Left kidney (tissue), 1 donor: ENCODE measurements at regions not wholly inside any gene's neighbourhood (a gene's known extent, or its start where the extent isn't known, plus 50 kb on each side); places are given as distances from the start of the nearest gene placed in this dataset.
A peak's percentile ranks its signal among the peaks of the same experiment; 100 is the strongest.
"Not testable (repeated sequence)": the region's sequence is repeated elsewhere in the genome, so short reads cannot be mapped to it uniquely, and the experiment has no call there.

ENCODE experiments used
- DNase-seq: peaks from one replicate; pipeline ENCODE4 v3.0.0-alpha.2; 2013

DNA sequence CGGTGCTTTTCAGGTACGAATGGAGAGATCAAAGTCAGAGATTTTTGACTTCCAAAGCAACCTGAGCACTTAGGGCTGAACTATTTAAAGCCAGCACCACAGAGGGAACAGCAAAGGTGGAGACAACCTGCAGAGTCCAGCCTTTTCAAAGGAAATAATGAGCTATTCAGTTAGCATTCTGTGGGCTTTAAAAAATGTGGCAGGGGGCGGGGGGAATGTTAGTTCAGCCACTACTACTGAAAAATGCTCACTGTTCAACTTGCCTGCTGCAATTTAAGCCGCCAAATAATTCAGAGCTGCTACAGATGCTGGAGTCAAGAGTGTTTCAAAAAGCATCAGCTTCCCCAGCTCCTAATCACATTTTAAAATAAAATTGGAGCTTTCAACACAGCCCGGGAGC is 473.3 kb upstream of the PLXNA2 start:
- DNase-seq: peak; percentile 2

DNA sequence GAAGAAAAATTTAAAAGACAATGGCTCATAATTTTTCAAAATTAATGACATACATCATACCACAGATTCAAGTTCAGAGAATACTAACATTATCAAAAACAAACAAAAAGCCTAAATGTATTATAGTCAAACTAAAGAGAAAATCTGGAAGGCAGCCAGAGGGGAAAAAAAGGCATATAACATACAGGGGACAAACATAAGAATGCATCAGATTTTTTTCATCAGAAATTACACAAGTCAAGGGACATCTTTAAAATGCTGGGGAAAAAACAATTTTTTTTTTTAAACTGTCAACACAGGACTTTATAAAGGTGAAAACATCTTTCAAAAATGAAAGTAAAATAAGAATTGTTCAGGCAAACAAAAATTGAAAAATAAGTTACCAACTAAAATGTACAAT is 478.4 kb upstream of the PLXNA2 start:
- DNase-seq: no peak

- no peak for DNase-seq
Observed at GRCh38 chr1:208724079-208724478, 479.9 kb upstream of the PLXNA2 start.

- DNase-seq: no peak
Observed at GRCh38 chr1:208728815-208729214, 484.6 kb upstream of the PLXNA2 start.

GRCh38 chr1:208731981-208732821 is 488.0 kb upstream of the PLXNA2 start:
- DNase-seq: no peak

- no peak for DNase-seq
Observed at GRCh38 chr1:208737161-208737560, 493.0 kb upstream of the PLXNA2 start.

DNA sequence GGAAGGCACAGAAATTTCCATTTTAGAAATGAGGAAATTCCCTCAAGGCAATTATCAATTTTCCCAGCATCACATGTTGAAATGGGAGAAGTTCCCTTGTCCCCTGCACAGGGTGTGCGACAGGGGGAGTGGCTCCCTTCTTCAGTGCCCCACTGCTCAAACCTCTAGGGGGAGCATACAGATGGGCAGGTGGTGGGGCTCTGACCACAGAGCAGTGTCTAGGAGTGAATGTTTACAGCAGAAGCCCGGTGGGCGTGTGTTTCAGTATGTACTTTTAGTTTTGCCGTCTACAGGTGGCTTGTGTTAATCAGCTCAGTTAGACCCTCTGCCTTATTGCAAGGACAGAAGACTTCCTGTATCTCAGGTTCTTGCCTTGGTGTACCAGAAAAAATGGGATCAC is 493.7 kb upstream of the PLXNA2 start:
- DNase-seq: no peak

GRCh38 chr1:208739636-208740035 is 495.5 kb upstream of the PLXNA2 start:
- not testable (repeated sequence) for DNase-seq

DNA sequence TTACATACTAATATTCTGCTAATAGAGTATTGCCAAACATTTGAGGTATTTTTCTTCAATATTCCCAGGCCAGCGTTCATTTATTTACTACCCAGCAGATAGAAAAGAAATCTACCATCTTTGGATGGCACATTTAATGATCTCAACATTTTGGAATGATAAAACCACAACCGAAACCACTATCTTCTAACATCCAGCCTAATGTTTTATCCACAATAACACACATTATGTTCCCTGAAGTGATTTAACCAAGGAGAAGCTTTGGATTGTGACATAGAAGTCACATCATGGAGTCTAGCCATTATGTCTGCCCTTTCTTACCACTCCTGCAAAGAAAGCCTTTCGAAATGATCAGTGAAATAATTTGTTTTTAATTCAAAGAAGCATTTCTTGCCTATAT is 497.1 kb upstream of the PLXNA2 start:
- no peak for DNase-seq

GRCh38 chr1:208743361-208743760 is 499.2 kb upstream of the PLXNA2 start:
- no peak for DNase-seq

GRCh38 chr1:208747979-208748378 is 503.8 kb upstream of the PLXNA2 start:
- peak; percentile 63 for DNase-seq

DNA sequence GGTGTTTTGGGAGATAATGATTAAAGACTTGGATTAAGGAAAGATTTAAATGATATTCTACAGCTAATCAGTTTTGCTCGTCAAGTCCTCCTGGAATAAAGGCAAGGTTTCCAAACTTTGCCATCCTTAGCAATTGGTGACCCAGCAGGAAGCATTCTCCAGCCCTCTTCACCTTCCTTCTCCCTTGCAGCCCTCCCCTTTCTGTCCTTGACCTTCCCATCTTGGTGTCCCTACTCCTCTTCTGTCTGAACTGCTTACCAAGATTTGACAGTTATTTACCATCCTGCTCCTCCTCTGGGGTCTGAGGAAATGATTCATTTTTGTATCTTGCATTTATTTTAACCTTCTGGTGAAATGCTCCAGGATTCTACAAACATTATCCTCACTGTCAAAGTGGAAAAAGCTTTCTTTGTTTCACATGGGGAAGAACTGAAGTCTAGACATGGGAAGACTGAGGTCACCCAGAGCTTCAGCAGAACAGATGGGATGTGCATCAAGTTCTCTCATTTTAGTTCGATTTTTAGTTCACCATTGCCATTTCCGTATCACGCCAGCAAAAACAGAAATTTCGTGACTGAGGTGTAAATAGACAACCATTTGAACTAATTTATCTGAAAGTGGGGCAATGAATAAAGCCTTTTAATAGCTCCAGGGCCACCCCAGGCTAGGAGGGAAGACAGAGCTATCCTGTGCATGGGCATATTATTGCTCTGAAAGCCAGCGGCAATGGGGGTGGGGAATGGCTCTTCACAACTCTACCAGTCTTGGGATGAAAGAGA is 504.4 kb upstream of the PLXNA2 start:
- no peak for DNase-seq

GRCh38 chr1:208756339-208756981 is 512.3 kb upstream of the PLXNA2 start:
- no peak for DNase-seq

- no peak for DNase-seq
Observed at GRCh38 chr1:208757846-208758245, 513.7 kb upstream of the PLXNA2 start.

DNA sequence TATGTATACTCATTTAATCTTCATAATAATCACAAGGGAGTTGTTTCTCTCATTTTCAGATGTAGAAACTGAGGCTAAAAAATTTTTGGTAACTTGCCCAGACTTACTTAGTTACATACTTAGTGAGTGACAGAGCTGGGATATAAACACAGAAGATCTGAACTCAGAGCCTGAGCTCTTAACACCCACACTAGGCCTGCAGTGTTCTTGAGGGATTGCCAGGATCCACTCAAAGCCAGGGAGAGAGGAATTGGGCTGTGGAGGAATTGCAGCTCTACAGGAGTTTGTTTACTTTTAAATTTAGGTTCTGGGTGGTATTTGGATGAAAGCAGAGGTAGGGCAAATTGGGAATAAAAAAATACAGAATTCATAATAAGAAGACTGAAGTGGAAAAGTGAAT is 515.1 kb upstream of the PLXNA2 start:
- DNase-seq: no peak

DNA sequence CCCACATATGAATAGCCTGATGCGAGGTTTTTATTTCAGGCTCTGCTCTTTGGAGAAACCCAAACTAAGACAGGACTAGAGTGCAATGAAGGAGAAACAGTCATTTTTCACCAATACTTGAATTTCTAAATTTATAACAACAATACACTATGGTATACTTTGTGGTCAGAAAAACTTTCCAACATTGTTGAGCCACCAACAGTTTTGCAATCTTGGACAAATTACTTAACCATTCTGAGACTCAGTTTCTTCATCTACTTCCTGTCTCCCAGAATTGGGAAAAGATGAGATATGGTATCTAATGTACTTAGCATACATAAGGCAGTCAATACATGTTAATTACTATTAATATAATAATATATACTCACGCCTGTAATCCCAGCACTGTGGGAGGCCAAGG is 519.8 kb upstream of the PLXNA2 start:
- DNase-seq: no peak

- DNase-seq: no peak
Observed at GRCh38 chr1:208766832-208767231, 522.6 kb upstream of the PLXNA2 start.

- DNase-seq: no peak
Observed at GRCh38 chr1:208767816-208768215, 523.6 kb upstream of the PLXNA2 start.

DNA sequence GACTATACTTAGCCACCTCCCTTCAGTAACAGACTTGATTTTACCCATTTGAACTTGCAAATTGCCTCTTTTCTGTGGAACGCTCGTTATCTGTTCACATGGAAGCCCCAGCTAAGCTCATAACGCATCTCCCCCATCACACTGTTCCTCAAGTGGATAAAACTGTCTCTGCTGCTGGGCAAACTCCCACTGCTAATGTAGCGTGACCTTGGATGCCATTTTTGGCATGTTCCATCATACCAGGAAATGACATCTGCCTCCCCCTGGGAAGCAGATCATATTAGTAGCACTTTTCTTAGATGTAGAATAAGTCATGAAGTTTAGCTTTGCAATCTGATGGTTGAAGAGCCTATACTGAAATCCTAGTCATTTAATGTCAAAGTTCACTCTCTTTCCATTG is 528.7 kb upstream of the PLXNA2 start:
- DNase-seq: no peak

DNA sequence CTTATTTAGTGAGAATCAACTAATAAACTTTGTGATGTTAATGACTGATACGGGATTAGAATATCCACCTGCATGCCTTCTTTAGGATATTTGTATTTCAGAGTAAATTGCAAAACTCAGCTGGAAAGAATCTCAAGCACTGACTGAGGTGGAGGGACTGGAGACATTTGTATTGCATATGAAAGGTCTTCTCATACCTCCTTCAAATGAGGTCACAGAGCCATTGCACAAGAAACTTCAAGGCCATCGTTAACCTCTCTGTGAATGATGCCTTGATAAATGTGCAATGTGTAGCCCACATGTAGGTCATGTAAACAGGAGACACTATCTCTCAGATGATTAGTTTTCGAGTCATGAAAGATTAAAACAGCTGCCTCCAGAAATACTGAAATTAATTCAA is 531.7 kb upstream of the PLXNA2 start:
- DNase-seq: no peak

DNA sequence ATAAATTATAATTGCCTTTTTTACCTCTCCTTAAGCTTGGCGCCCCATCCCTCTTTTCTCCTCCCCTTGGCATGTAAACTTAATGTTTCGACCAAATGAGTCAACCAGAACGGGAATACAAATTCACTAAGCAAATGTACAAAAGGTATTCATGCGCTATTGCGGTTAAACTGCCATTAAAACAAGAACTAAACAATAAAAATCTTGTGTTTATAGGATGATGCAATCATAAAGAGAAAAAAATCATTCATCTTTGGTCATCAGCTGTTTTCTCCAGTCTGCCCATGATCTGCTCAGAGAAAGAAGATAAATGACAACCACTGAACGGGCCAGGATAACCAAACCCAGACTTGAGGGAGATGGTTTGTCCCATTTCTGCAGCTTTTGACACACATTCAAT is 534.2 kb upstream of the PLXNA2 start:
- DNase-seq: no peak

- no peak for DNase-seq
Observed at GRCh38 chr1:208781391-208782045, 537.3 kb upstream of the PLXNA2 start.

GRCh38 chr1:208782186-208782585 is 538.0 kb upstream of the PLXNA2 start:
- DNase-seq: no peak
